Mesendoderm (in vitro differentiated cells): ENCODE measurements at regions not wholly inside any gene's neighbourhood (a gene's known extent, or its start where the extent isn't known, plus 50 kb on each side); places are given as distances from the start of the nearest gene placed in this dataset.
A peak's percentile ranks its signal among the peaks of the same experiment; 100 is the strongest.

Experiments used
- DNase-seq: peaks from one replicate; pipeline ENCODE4 v3.0.0; 2013
- H2AK5ac ChIP-seq: 2 replicates; pipeline ENCODE4 v1.6.1; 2013; ENCODE audit warnings: low read length, inconsistent platforms
- H2BK120ac ChIP-seq: 2 replicates; pipeline ENCODE4 v1.6.1; 2013; ENCODE audit warnings: low read depth, mild to moderate bottlenecking, low read length, moderate library complexity, mixed read lengths
- H2BK15ac ChIP-seq: replicated peaks from 2 replicates; pipeline ENCODE4 v1.6.1; 2013; ENCODE audit warnings: low read depth, mild to moderate bottlenecking, moderate library complexity
- H2BK5ac ChIP-seq: 2 replicates; pipeline ENCODE4 v1.6.1; 2013; ENCODE audit warnings: low read length, inconsistent platforms
- H3K18ac ChIP-seq: 2 replicates; pipeline ENCODE4 v1.6.1; 2013; ENCODE audit warnings: mild to moderate bottlenecking, low read length, mixed read lengths
- H3K23ac ChIP-seq: one replicate; pipeline ENCODE4 v1.6.1; 2013; ENCODE audit warnings: low read length
- H3K27ac ChIP-seq: 2 replicates; pipeline ENCODE4 v1.5.1; 2013; ENCODE audit warnings: low read depth, mild to moderate bottlenecking, inconsistent platforms, low read length, moderate library complexity
- H3K27me3 ChIP-seq: 2 replicates; pipeline ENCODE4 v1.6.1; 2013; ENCODE audit warnings: low read length, control low read depth, mild to moderate bottlenecking, inconsistent platforms; ENCODE audit not compliant: insufficient read depth, poor library complexity
- H3K36me3 ChIP-seq: 2 replicates; pipeline ENCODE4 v1.6.1; 2013; ENCODE audit warnings: low read length, inconsistent platforms; ENCODE audit not compliant: control insufficient read depth, insufficient read depth
- H3K4ac ChIP-seq: one replicate; pipeline ENCODE4 v1.6.1; 2013; ENCODE audit warnings: low read depth, mild to moderate bottlenecking, low read length, moderate library complexity
- H3K4me1 ChIP-seq: 2 replicates; pipeline ENCODE4 v1.6.1; 2013; ENCODE audit warnings: low read depth, low read length, inconsistent platforms; ENCODE audit not compliant: control insufficient read depth
- H3K4me2 ChIP-seq: 2 replicates; pipeline ENCODE4 v1.6.1; 2013; ENCODE audit warnings: low read length
- H3K4me3 ChIP-seq: 2 replicates; pipeline ENCODE4 v1.5.1; 2013; ENCODE audit warnings: mild to moderate bottlenecking, low read length
- H3K56ac ChIP-seq: one replicate; pipeline ENCODE4 v1.6.1; 2013; ENCODE audit warnings: low read length
- H3K79me1 ChIP-seq: 2 replicates; pipeline ENCODE4 v1.6.1; 2013; ENCODE audit warnings: low read length, inconsistent platforms
- H3K79me2 ChIP-seq: 2 replicates; pipeline ENCODE4 v1.6.1; 2013; ENCODE audit warnings: mild to moderate bottlenecking, low read length; ENCODE audit not compliant: control insufficient read depth, insufficient read depth
- H3K9ac ChIP-seq: 2 replicates; pipeline ENCODE4 v1.6.1; 2013; ENCODE audit warnings: low read length, inconsistent platforms
- H4K5ac ChIP-seq: one replicate; pipeline ENCODE4 v1.6.1; 2013; ENCODE audit warnings: low read length
- H4K8ac ChIP-seq: one replicate; pipeline ENCODE4 v1.6.1; 2013; ENCODE audit warnings: low read depth, mild to moderate bottlenecking, control low read depth, low read length, moderate library complexity
- WGBS: extraction: QIAGEN DNeasy Blood & Tissue Kit; methylation state at CpG from one replicate; pipeline ENCODE4 v1.1.7; 2013; ENCODE audit warnings: low lambda C conversion rate, missing lambda C conversion rate; ENCODE audit not compliant: insufficient coverage; ENCODE audit errors: extremely low coverage; 5-methylcytosine and 5-hydroxymethylcytosine counted together

DNA sequence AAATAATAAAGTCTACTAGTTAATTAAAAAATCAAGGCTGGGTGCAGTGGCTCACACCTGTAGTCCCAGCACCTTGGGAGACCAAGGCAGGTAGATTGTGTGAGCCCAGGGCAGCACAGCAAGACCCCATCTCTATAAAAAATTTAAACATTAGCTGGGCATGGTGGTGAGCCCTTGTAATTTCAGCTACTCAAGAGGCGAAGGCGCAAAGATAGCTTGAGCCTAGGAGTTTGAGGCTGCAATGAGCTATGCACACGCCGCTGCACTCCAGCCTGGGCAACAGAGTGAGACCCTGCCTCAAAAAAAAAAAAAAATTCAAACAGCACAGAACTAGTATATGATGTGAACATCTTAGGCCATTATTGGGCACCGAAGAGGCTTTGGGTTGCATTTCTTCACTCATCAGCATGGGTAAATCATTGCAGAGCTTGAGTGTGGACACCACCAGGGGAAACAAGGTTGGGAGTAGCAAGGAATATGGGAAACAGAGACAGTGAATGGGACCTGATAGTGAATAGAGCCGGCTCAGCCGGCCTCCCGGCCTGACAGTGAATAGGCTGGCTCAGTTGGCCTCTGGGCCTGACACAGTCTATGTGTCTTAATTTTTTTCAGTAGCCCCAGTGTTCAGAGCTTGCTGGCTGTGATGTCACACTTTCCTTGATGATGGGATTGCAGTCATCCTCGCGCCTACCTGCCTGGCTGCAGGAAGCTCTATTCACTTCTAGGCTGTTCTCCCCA lies 89.1 kb upstream of the ERRFI1 start:
- Histone ChIP-seq H2AK5ac (no peak overlapping the region), H3K18ac (peak overlapping the region; percentile 1), H3K27me3 (no peaks in the 10 kb centered on the region), H3K4me2 (no peak overlapping the region), H3K79me1 (no peaks in the 10 kb centered on the region), H3K4me1 (peaks cover 2% of the 10 kb centered on the region), H3K23ac (no peak overlapping the region), H3K79me2 (no peaks in the 10 kb centered on the region), H2BK120ac (no peak overlapping the region), H3K9ac (no peak overlapping the region), H3K27ac (no peak overlapping the region), H2BK5ac (no peak overlapping the region), H4K8ac (no peak overlapping the region), H4K5ac (no peak overlapping the region), H3K4me3 (no peak overlapping the region), H3K56ac (peak overlapping the region; percentile 27), H3K36me3 (no peaks in the 10 kb centered on the region), H2BK15ac (no peak overlapping the region), H3K4ac (no peak overlapping the region)
- DNase-seq = no peak
- WGBS = no CpG with 5 or more reads among the region's 10 CpGs

DNA sequence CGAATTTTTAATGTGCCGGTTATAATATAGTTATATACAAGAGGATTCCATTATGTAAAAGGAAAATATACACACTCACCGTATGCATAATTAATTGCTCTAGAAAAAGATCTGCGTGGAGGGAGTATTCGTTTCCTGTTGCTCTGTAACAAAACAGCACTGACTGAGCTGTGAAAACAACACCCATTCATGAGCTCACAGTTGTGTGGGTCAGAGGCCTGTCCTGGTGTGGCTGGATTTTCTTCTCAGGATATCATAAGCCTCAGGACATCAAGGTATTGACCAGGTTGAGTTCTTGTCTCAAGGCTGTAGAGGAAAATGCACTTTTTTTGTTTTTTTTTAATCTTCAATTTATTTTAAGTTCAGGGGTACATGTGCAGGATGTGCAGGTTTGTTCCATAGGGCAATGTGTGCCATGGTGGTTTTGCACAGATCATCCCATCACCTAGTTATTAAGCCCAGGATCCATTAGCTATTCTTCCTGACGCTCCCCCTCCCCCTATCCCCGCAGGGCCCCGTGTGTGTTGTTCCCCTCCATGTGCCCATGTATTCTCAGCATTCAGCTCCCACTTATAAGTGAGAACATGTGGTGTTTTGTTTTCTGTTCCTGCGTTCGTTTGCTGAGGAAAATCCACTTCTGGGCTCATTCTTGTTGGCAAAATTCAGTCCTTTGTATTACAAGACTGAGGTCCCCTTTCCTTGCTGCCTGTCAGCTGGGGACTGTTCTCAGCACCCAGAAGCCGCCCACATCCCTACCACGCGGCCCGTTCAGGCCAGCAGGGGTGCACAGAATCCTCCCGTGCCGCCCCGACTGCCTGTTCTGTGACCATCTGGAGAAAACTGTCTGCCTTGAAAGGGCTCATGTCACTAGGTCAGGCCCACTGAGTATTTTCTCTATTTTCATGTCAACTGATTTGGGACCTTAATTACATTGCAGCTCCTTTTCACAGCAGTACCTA lies 87.4 kb upstream of the ERRFI1 start:
- Histone ChIP-seq H3K27ac (no peak overlapping the region), H3K36me3 (no peaks in the 10 kb centered on the region), H3K4me1 (peaks cover 2% of the 10 kb centered on the region)

DNA sequence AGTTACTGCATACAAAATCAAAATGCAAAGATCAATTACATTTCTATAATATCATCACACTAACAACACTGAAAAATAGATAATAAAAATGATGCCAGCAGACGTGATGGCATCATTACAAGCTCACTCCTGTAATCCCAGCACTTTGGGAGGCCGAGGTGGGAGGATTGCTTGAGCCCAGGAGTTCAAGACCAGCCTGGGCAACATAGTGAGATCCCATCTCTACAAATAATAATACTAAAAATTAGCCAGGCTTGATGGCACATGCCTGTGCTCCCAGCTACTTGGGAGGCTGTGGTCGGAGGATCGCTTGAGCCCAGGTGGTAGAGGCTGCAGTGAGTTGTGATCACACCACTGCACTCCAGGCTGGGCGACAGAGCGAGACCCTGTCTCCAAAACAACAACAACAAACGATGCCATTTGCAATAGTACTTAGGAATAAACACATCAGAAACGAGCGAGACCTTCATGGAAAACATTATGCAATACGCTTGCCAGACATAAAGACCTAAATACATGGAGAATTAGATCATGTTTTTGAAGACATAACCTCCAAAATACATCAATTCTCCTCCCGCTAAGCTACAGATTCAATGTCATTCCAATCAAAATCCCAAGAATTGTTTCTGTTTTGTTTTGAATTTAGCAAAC lies 86.6 kb upstream of the ERRFI1 start:
- WGBS = no CpG with 5 or more reads among the region's 11 CpGs

More for the DNA sequence above, 87.4 kb upstream of the ERRFI1 start:
- no peak overlapping the region for H2BK120ac ChIP-seq
- WGBS = no CpG with 5 or more reads among the region's 17 CpGs
- peak overlapping the region; percentile 78 for H3K18ac ChIP-seq
- H3K27me3 ChIP-seq = no peaks in the 10 kb centered on the region
- no peaks in the 10 kb centered on the region for H3K79me1 ChIP-seq
- no peak overlapping the region for H4K5ac ChIP-seq
- no peak overlapping the region for H4K8ac ChIP-seq
- no peak overlapping the region for H3K23ac ChIP-seq
- H2BK5ac ChIP-seq = no peak overlapping the region
- no peak overlapping the region for H3K4me3 ChIP-seq
- H3K79me2 ChIP-seq = no peaks in the 10 kb centered on the region
- no peak overlapping the region for H3K9ac ChIP-seq
- H2AK5ac ChIP-seq = no peak overlapping the region
- no peak for DNase-seq
- H3K56ac ChIP-seq = peak overlapping the region; percentile 18
- H2BK15ac ChIP-seq = no peak overlapping the region
- H3K4ac ChIP-seq = no peak overlapping the region
- H3K4me2 ChIP-seq = no peak overlapping the region

DNA sequence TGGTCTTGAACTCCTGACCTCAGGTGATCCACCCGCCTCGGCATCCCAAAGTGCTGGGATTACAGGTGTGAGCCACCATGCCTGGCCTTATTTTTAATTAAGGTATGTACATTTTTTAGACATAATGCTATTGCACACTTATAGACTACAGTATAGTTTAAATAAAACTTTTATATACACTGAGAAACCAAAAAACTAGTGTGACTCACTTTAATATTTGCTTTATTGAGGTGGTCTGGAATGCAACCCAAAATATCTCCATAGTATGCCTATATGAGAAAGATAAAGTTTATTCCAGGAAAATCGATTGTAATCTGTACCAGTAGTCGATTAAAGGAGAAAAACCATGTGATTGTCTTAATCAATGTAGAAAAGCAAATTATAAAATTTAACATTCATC lies 85.5 kb upstream of the ERRFI1 start:
- H2BK5ac ChIP-seq = no peak overlapping the region
- H3K27me3 ChIP-seq = no peaks in the 10 kb centered on the region
- H3K4me3 ChIP-seq = no peak overlapping the region
- no peaks in the 10 kb centered on the region for H3K79me2 ChIP-seq
- no peak overlapping the region for H3K4ac ChIP-seq
- no peak overlapping the region for H4K8ac ChIP-seq
- H3K18ac ChIP-seq = no peak overlapping the region
- no peak overlapping the region for H3K23ac ChIP-seq
- no peak overlapping the region for H3K56ac ChIP-seq
- no peak overlapping the region for H2BK120ac ChIP-seq
- no peak for DNase-seq
- no peak overlapping the region for H3K9ac ChIP-seq
- H2BK15ac ChIP-seq = no peak overlapping the region
- no peaks in the 10 kb centered on the region for H3K79me1 ChIP-seq
- H3K36me3 ChIP-seq = no peaks in the 10 kb centered on the region
- H2AK5ac ChIP-seq = no peak overlapping the region
- peaks cover 3% of the 10 kb centered on the region for H3K4me1 ChIP-seq
- no peak overlapping the region for H4K5ac ChIP-seq
- no peak overlapping the region for H3K27ac ChIP-seq
- no peak overlapping the region for H3K4me2 ChIP-seq
- no CpG with 5 or more reads among the region's 4 CpGs for WGBS

More for the DNA sequence above, 86.6 kb upstream of the ERRFI1 start:
- Histone ChIP-seq H3K4me1 (no peaks in the 10 kb centered on the region), H4K8ac (no peak overlapping the region), H2BK15ac (no peak overlapping the region), H3K79me2 (no peaks in the 10 kb centered on the region), H3K9ac (no peak overlapping the region), H3K27ac (no peak overlapping the region), H3K18ac (no peak overlapping the region), H3K4ac (no peak overlapping the region), H3K56ac (no peak overlapping the region), H3K4me3 (no peak overlapping the region), H2AK5ac (no peak overlapping the region), H3K36me3 (no peaks in the 10 kb centered on the region), H3K4me2 (no peak overlapping the region), H3K23ac (no peak overlapping the region), H4K5ac (no peak overlapping the region), H3K79me1 (no peaks in the 10 kb centered on the region), H2BK120ac (no peak overlapping the region), H3K27me3 (no peaks in the 10 kb centered on the region), H2BK5ac (no peak overlapping the region)
- no peak for DNase-seq

DNA sequence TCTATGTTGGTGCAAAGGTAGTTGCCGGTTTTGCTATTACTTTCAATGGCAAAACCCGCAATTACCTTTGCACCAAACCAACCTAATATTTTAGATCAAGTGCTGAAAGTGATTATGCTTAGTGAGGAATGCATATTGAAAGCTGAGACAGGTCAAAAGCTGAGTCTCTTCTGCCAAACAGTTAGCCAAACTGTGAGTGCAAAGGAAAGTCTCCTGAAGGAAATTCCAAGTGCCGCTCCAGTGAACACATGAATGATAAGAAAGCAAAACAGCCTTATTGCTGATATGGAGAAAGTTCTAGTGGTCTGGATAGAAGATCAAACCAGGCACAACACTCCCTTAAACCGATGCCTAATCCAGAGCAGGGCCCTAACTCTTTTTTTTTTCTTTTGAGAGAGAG lies 83.1 kb upstream of the ERRFI1 start:
- Histone ChIP-seq H3K79me1 (no peaks in the 10 kb centered on the region), H4K5ac (no peak overlapping the region), H3K27me3 (no peaks in the 10 kb centered on the region), H3K4me3 (no peak overlapping the region), H3K56ac (no peak overlapping the region), H3K18ac (no peak overlapping the region), H3K4me2 (no peak overlapping the region), H4K8ac (no peak overlapping the region), H3K9ac (no peak overlapping the region), H3K27ac (no peak overlapping the region), H2AK5ac (no peak overlapping the region), H3K36me3 (no peaks in the 10 kb centered on the region), H3K23ac (no peak overlapping the region), H2BK5ac (no peak overlapping the region), H3K4ac (no peak overlapping the region), H3K79me2 (no peaks in the 10 kb centered on the region), H2BK15ac (no peak overlapping the region), H2BK120ac (no peak overlapping the region), H3K4me1 (peaks cover 3% of the 10 kb centered on the region)
- no peak for DNase-seq
- no CpG with 5 or more reads among the region's 4 CpGs for WGBS
